Spinal cord (tissue), 9 donors: ENCODE measurements at regions not wholly inside any gene's neighbourhood (a gene's known extent, or its start where the extent isn't known, plus 50 kb on each side); places are given as distances from the start of the nearest gene placed in this dataset.

Experiments
- DNase-seq, 6 donors: peaks; one replicate each; pipeline versions ENCODE4 v3.0.0 to v3.0.0-alpha.2; 2013 to 2015; ENCODE audit warnings: low spot score in 6 of 6, low read depth in 4 of 6
- H3K27ac ChIP-seq: one replicate; pipeline ENCODE4 v1.5.1; 2013; ENCODE audit warnings: low read depth, low read length, control low read depth
- H3K27me3 ChIP-seq: one replicate; pipeline ENCODE4 v1.6.1; 2013; ENCODE audit warnings: low read length; ENCODE audit not compliant: control insufficient read depth, insufficient read depth
- H3K36me3 ChIP-seq: one replicate; pipeline ENCODE4 v1.6.1; 2013; ENCODE audit warnings: low read length; ENCODE audit not compliant: control insufficient read depth, insufficient read depth
- H3K4me1 ChIP-seq: one replicate; pipeline ENCODE4 v1.6.1; 2013; ENCODE audit warnings: low read length; ENCODE audit not compliant: control insufficient read depth, insufficient read depth
- H3K4me3 ChIP-seq: one replicate; pipeline ENCODE4 v1.5.1; 2013; ENCODE audit warnings: low read depth, low read length, control low read depth
- H3K9me3 ChIP-seq: one replicate; pipeline ENCODE4 v1.6.1; 2013; ENCODE audit warnings: low read length; ENCODE audit not compliant: control insufficient read depth, insufficient read depth
- WGBS: methylation state at CpG from one replicate; pipeline ENCODE4 v1.1.5; 2013; ENCODE audit warnings: missing lambda C conversion rate; ENCODE audit not compliant: insufficient coverage; 5-methylcytosine and 5-hydroxymethylcytosine counted together
- donor health status: healthy.

DNA sequence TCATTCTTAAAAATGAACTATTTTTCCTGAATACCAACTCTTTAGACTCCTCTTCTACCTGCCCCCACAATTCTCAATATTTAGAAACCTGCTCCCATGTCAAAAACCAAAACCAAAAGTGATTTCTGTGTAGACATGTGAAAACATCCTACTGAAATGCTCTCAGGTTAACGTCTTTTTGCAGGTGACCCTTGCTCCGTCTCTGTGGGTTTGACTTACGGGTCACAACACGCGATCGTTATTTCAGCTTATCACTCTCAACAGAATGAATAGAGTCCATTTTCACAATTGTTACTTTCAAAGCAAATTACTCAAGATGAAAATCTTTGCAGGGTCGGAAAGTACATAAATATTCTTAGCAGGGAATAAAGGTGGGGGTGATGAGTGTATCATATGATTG, 456.3 kb upstream of the SGCD start:
- H3K27me3 ChIP-seq = no peaks in the 10 kb centered on the region
- no peaks in the 10 kb centered on the region for H3K9me3 ChIP-seq
- no peak overlapping the region for H3K4me3 ChIP-seq
- H3K27ac ChIP-seq = no peak overlapping the region
- DNase-seq = no peak
- no peaks in the 10 kb centered on the region for H3K36me3 ChIP-seq
- H3K4me1 ChIP-seq = no peaks in the 10 kb centered on the region
- 89% methylated on average over 6 of the region's 7 CpGs for WGBS

- 58% methylated on average over 2 of the region's 2 CpGs for WGBS
- DNase-seq = no peak
- H3K4me1 ChIP-seq = no peaks in the 10 kb centered on the region
Observed at GRCh38 chr5:155871623-155872022, 455.3 kb upstream of the SGCD start.

GRCh38 chr5:155872629-155873220, 454.2 kb upstream of the SGCD start:
- H3K27ac ChIP-seq = no peak overlapping the region
- no peaks in the 10 kb centered on the region for H3K36me3 ChIP-seq
- no peak overlapping the region for H3K4me3 ChIP-seq
- DNase-seq = peak in 3 of 6 donors; percentile 22 to 51 (median 22)
- H3K4me1 ChIP-seq = no peaks in the 10 kb centered on the region
- no peaks in the 10 kb centered on the region for H3K27me3 ChIP-seq
- 0% methylated on average over 1 of the region's 4 CpGs for WGBS
- H3K9me3 ChIP-seq = no peaks in the 10 kb centered on the region

More at GRCh38 chr5:155871623-155872022, 455.3 kb upstream of the SGCD start:
- Histone ChIP-seq H3K27me3 (no peaks in the 10 kb centered on the region), H3K4me3 (no peak overlapping the region), H3K9me3 (no peaks in the 10 kb centered on the region), H3K36me3 (no peaks in the 10 kb centered on the region), H3K27ac (no peak overlapping the region)

DNA sequence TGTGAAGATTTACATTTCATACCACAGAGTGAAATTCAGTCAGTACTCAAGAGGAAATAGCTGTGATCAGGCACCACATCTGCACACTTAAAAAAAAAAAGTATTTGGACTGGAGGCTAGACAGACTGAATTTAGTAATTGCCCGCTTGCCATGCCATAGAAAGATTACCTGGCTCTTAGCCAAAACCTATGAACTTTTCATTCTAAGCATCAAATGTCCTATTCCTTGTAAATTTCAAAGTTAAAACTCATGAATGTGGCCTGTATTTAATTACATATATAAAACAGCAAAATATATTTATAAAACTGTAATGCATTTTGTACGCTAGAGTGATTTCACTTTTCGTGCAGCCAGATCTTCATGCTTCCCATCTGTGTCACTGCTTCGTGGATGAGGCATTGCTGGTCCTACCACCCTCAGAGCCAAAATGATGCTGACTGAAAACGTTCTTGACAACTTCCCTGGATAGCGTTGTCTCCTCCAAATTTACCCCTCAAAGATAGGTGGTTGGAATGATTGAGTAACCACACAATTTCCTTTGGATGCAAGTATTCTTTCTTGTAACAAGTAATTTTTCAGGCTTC, 447.9 kb upstream of the SGCD start:
- no peak overlapping the region for H3K4me3 ChIP-seq
- no peaks in the 10 kb centered on the region for H3K27me3 ChIP-seq
- 87% methylated on average over 3 of the region's 6 CpGs for WGBS
- no peaks in the 10 kb centered on the region for H3K36me3 ChIP-seq
- H3K9me3 ChIP-seq = no peaks in the 10 kb centered on the region
- no peak overlapping the region for H3K27ac ChIP-seq
- DNase-seq = peak in 1 of 6 donors; percentile 73
- H3K4me1 ChIP-seq = no peaks in the 10 kb centered on the region

- DNase-seq = peak in 1 of 6 donors; percentile 57
- no peaks in the 10 kb centered on the region for H3K9me3 ChIP-seq
- WGBS = 57% methylated on average over 3 of the region's 6 CpGs
- no peak overlapping the region for H3K27ac ChIP-seq
- no peaks in the 10 kb centered on the region for H3K27me3 ChIP-seq
- no peak overlapping the region for H3K4me3 ChIP-seq
- no peaks in the 10 kb centered on the region for H3K4me1 ChIP-seq
- no peaks in the 10 kb centered on the region for H3K36me3 ChIP-seq
Observed at GRCh38 chr5:155884041-155884440, 442.9 kb upstream of the SGCD start.

DNA sequence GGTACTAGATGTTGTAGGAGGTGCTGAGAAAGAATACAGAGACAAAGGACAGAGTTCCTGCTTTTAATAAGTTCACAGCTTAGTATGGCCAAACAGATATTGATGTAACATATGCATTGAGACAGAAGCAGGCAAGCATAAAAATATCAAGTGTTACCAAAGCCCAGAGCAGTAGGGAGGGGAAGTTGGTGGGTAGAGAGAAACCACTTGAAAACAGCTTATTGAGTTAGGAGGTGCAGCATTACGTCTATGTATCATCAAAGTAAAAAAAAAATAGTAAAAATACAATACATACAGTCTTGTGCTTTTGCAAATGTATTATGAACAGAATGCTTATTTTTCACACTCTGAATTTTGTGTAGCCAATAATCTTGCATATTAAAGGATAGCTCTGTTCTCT, 441.8 kb upstream of the SGCD start:
- no peaks in the 10 kb centered on the region for H3K9me3 ChIP-seq
- no CpG with 5 or more reads among the region's 1 CpG for WGBS
- no peak overlapping the region for H3K4me3 ChIP-seq
- no peak for DNase-seq
- no peaks in the 10 kb centered on the region for H3K27me3 ChIP-seq
- H3K36me3 ChIP-seq = no peaks in the 10 kb centered on the region
- H3K4me1 ChIP-seq = no peaks in the 10 kb centered on the region
- H3K27ac ChIP-seq = no peak overlapping the region

DNA sequence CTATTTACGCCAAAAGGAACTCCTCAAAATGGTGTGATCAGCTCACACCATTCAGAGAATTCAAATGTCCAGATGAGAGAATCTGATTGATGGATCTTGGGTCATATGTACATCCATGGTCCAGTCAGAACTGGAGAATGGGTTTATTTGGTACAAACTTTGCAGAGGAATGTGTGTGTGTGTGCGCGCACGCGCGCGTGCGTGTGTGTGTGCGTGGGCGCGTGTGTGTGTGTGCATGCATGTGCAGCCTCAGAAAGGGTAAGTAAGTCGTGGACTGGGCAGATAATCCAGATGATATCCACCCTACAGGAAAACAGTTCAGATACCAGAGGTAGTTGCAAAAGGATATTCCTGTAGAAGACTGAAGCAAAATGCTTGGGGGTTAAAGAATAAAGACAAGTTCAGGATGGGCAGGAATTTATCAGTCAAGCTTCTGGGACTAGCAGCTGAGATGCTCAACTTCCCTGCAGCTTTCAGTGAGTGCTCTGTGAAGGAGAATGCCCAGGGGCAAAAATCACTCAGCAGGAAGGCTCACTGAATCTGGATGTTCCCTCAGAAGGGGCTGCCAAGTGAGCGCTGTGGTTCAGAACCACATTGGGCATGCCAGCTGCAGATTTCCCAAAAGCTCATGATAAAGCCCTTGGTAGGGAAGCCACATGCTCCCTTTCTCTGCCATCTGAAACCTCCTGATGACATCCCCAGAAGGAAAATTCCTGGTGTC, 440.5 kb upstream of the SGCD start:
- WGBS = 75% methylated on average over 2 of the region's 13 CpGs
- Histone ChIP-seq H3K27me3 (no peaks in the 10 kb centered on the region), H3K9me3 (no peaks in the 10 kb centered on the region), H3K4me1 (no peaks in the 10 kb centered on the region), H3K36me3 (no peaks in the 10 kb centered on the region), H3K27ac (no peak overlapping the region), H3K4me3 (no peak overlapping the region)
- DNase-seq = peak in 1 of 6 donors; percentile 36

DNA sequence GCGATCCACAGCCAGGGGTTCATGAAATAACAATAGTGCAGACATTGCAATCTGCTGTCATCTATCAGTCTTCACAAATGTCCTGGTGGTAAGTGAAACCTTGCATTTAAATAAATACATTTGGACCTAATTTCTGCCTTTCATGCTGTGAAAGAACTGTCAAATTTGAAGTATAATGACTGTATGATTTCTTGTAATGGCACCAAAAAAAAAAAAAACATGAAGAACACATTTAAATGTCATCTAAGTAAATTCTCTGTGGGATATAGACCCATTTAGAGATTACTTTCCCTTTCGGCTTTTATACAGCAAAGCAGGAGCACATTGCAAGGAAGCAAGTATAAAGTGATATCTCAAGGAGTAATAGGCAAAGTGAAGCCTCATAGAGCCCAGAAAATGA, 431.5 kb upstream of the SGCD start:
- WGBS = 100% methylated on average over 1 of the region's 2 CpGs
- no peak overlapping the region for H3K27ac ChIP-seq

DNA sequence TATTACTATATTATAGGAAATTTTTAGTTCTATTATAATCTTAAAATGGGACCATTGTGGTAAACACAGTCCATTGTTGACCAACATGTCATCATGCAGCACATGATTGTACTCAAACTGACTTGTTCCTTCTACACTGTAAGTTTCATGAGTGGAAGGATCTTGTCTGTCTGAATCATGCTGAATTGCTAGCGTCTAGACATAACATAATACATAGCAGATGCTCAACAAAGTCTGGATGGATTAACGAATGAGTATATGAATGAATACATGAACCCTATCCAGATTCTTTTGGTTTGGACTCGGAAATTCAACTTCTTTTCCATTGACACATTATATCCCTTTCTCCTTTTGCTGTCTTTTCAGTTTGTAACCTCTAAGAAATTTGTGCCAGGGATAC, 429.2 kb upstream of the SGCD start:
- no peak overlapping the region for H3K4me3 ChIP-seq
- H3K9me3 ChIP-seq = no peaks in the 10 kb centered on the region
- no peak overlapping the region for H3K27ac ChIP-seq
- 60% methylated on average over 1 of the region's 3 CpGs for WGBS
- H3K4me1 ChIP-seq = no peaks in the 10 kb centered on the region
- H3K27me3 ChIP-seq = no peaks in the 10 kb centered on the region
- H3K36me3 ChIP-seq = no peaks in the 10 kb centered on the region
- no peak for DNase-seq

More for the DNA sequence above, 431.5 kb upstream of the SGCD start:
- Histone ChIP-seq H3K4me1 (no peaks in the 10 kb centered on the region), H3K36me3 (no peaks in the 10 kb centered on the region), H3K27me3 (no peaks in the 10 kb centered on the region), H3K9me3 (no peaks in the 10 kb centered on the region), H3K4me3 (no peak overlapping the region)
- no peak for DNase-seq

- no peaks in the 10 kb centered on the region for H3K9me3 ChIP-seq
- H3K27ac ChIP-seq = no peak overlapping the region
- H3K4me1 ChIP-seq = no peaks in the 10 kb centered on the region
- H3K27me3 ChIP-seq = no peaks in the 10 kb centered on the region
- no peak for DNase-seq
- no peak overlapping the region for H3K4me3 ChIP-seq
- H3K36me3 ChIP-seq = no peaks in the 10 kb centered on the region
Observed at GRCh38 chr5:155898284-155898683, 428.7 kb upstream of the SGCD start.
